Activated CD8-positive, alpha-beta memory T cell treated with anti-CD3 and anti-CD28 coated beads, Interleukin-2, amount 10 ng/mL, durations not matched to agents 7 days and 5 days (primary cell): ENCODE measurements at regions not wholly inside any gene's neighbourhood (a gene's known extent, or its start where the extent isn't known, plus 50 kb on each side); places are given as distances from the start of the nearest gene placed in this dataset.
A peak's percentile ranks its signal among the peaks of the same experiment; 100 is the strongest.
"Not testable (repeated sequence)": the region's sequence is repeated elsewhere in the genome, so short reads cannot be mapped to it uniquely, and the experiment has no call there.

Experiments used
- ATAC-seq: fragments of 150-1000 bp; cut with Tn5 transposase; one replicate; pipeline ENCODE4 v1.10.0; 2021; ENCODE audit warnings: moderate library complexity
- CTCF ChIA-PET: fragments of 350-600 bp; sonication (Branson Sonifier 250); formaldehyde crosslinking; loops from one replicate; lab custom pipeline; 2021; ENCODE audit warnings: antibody characterized with exemption; lab: Charles Lee
- DNase-seq: peaks from one replicate; pipeline ENCODE4 v3.0.0-alpha.2; 2020
- H3K27ac Mint-ChIP-seq: one replicate; pipeline ENCODE4 v1.8.0; 2021; ENCODE audit warnings: mild to moderate bottlenecking, mixed read lengths
- H3K27me3 Mint-ChIP-seq: one replicate; pipeline ENCODE4 v1.8.0; 2021; ENCODE audit warnings: mixed read lengths
- H3K36me3 Mint-ChIP-seq: one replicate; pipeline ENCODE4 v1.8.0; 2021; ENCODE audit warnings: mild to moderate bottlenecking, mixed read lengths
- H3K4me1 Mint-ChIP-seq: one replicate; pipeline ENCODE4 v1.8.0; 2021; ENCODE audit warnings: mixed read lengths
- H3K4me3 Mint-ChIP-seq: one replicate; pipeline ENCODE4 v1.8.0; 2021; ENCODE audit warnings: mild to moderate bottlenecking, moderate library complexity, mixed read lengths
- H3K9me3 Mint-ChIP-seq: one replicate; pipeline ENCODE4 v1.8.0; 2022; ENCODE audit warnings: low read depth, mixed read lengths

DNA sequence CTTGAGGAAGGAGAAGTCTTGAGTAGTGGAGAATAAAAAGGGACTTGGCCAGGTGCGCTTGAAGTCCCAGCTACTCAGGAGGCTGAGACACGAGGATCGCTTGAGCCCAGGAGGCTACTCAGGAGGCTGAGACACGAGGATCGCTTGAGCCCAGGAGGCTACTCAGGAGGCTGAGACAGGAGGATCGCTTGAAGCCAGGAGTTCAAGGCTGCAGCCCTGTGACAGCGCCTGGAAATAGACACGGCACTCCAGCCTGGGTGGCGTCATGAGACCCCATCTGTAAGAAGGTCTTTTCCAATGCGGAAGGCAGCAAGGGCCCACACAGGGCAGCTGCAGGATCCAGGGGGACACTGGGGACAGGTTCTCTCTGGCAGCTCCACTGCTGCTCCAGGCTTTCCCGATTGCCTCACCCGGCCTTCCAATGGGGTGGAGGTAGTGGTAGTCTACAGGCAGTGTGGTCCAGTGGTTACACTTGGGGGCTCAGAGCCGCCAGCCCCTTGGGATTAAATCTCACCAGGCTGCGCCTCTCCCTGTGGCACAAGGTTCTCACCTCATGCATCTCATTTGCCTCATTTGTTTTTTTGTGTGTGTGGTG lies 143.4 kb downstream of the SEC14L1 start:
- H3K27ac Mint-ChIP-seq: no peak overlapping the region
- no peaks in the 10 kb centered on the region for H3K9me3 Mint-ChIP-seq
- H3K4me3 Mint-ChIP-seq: no peak overlapping the region
- H3K27me3 Mint-ChIP-seq: peaks cover 42% of the 10 kb centered on the region
- DNase-seq (no peak), ATAC-seq (no peak)
- H3K36me3 Mint-ChIP-seq: no peaks in the 10 kb centered on the region
- CTCF ChIA-PET: no interaction called here
- H3K4me1 Mint-ChIP-seq: peaks cover 16% of the 10 kb centered on the region

- H3K4me1 Mint-ChIP-seq: peaks cover 14% of the 10 kb centered on the region
- no peaks in the 10 kb centered on the region for H3K36me3 Mint-ChIP-seq
- peaks cover 26% of the 10 kb centered on the region for H3K27me3 Mint-ChIP-seq
- H3K9me3 Mint-ChIP-seq: no peaks in the 10 kb centered on the region
- H3K27ac Mint-ChIP-seq: no peak overlapping the region
- ATAC-seq: no peak
- CTCF ChIA-PET: interaction anchor here (1.4 to 1.8 kb wide), 2 partner anchors 209 to 230 kb away, joined by 4 read pairs; no protein-coding TSS in a partner anchor
- DNase-seq: no peak
- no peak overlapping the region for H3K4me3 Mint-ChIP-seq
These were observed 145.0 kb downstream of the SEC14L1 start for GRCh38 chr17:77285594-77286390.

DNA sequence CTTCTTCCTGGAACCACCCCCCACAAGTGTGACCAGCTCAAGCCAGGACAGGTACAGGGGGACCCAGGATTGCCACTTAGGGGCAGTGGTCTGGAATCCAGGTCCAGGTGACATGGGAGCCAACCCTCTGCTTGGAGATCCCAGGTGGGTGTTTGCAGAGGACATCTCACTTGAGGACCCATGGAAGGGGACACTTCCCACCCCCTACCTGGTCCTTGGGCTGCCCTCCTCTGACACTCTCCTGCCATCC lies 145.5 kb downstream of the SEC14L1 start:
- peaks cover 26% of the 10 kb centered on the region for H3K27me3 Mint-ChIP-seq
- ATAC-seq (no peak), DNase-seq (no peak)
- H3K9me3 Mint-ChIP-seq: no peaks in the 10 kb centered on the region
- no peaks in the 10 kb centered on the region for H3K36me3 Mint-ChIP-seq
- no peak overlapping the region for H3K4me3 Mint-ChIP-seq
- H3K27ac Mint-ChIP-seq: no peak overlapping the region
- H3K4me1 Mint-ChIP-seq: peaks cover 14% of the 10 kb centered on the region
- CTCF ChIA-PET: interaction anchor here (1.4 to 1.8 kb wide), 2 partner anchors 208 to 231 kb away, joined by 4 read pairs; no protein-coding TSS in a partner anchor

GRCh38 chr17:77286641-77287431 lies 146.1 kb downstream of the SEC14L1 start:
- ATAC-seq (no peak), DNase-seq (no peak)
- Mint-ChIP-seq H3K36me3 (no peaks in the 10 kb centered on the region), H3K9me3 (no peaks in the 10 kb centered on the region), H3K4me1 (peaks cover 12% of the 10 kb centered on the region), H3K4me3 (no peak overlapping the region), H3K27me3 (peaks cover 23% of the 10 kb centered on the region), H3K27ac (no peak overlapping the region)
- CTCF ChIA-PET: interaction anchor here (1.4 to 1.8 kb wide), 2 partner anchors 208 to 231 kb away, joined by 4 read pairs; no protein-coding TSS in a partner anchor

DNA sequence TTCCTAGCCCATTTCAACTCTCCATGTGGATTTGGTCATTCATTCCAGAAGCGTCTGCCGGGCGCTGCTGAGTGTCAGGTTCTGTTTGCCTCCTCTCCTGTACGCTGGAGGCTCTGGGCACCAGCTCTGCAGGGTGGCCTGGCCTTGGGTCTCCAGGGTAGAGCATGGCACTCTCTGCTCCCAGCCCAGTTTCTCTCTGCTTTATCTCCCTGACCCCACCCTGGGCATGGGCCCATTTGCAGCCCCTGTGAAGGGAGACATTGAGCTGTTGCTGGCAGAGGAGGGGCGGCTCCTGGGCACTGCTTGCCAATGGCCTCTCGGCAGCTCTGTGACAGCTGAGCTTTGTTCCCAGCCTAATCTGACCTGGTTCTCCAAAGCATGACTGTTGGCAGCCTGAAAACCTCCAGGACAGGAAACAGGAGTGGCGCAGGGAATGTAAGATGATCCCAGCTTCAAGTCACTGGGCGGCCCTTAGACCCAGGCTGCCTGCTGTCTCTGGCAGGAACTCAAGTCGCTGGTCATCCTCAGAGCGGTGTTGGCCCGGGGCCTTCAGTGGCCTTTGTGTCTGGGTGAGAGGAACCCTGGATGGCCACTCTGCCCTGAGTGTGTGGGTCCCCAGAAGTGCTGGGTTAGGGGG lies 146.8 kb downstream of the SEC14L1 start:
- Mint-ChIP-seq H3K27ac (no peak overlapping the region), H3K9me3 (no peaks in the 10 kb centered on the region), H3K4me1 (peaks cover 8% of the 10 kb centered on the region), H3K36me3 (no peaks in the 10 kb centered on the region), H3K4me3 (no peak overlapping the region), H3K27me3 (peaks cover 16% of the 10 kb centered on the region)
- CTCF ChIA-PET: no interaction called here
- no peak for ATAC-seq
- no peak for DNase-seq

GRCh38 chr17:77288115-77288619 lies 147.4 kb downstream of the SEC14L1 start:
- peaks cover 13% of the 10 kb centered on the region for H3K27me3 Mint-ChIP-seq

DNA sequence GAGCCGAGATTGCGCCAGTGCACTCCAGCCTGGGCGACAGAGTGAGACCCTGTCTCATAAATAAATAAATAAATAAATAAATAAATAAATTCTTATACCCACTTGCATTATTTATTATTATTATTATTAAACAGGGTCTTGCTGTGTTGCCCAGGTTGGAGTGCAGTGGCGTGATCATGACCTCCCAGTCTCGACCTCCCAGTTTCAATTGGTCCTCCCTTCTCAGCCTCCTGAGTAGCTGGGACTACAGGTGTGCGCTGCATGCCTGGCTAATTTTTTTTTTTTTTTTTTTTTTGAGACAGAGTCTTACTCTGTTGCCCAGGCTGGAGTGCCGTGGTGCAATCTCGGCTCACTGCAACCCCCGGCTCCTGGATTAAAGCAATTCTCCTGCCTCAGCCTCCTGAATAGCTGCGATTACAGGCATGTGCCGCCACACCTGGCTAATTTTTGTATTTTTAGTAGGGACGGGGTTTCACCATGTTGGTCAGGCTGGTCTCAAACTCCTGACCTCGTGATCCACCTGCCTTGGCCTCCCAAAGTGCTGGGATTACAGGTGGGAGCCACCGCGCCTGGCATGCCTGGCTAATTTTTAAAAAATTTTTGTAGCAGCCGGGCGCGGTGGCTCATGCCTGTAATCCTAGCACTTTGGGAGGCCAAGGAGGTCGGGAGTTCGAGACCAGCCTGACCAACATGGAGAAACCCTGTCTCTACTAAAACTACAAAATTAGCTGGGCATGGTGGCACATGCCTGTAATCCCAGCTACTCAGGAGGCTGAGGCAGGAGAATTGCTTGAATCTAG lies 150.2 kb downstream of the SEC14L1 start:
- H3K4me1 Mint-ChIP-seq, H3K27ac Mint-ChIP-seq, H3K4me3 Mint-ChIP-seq, H3K9me3 Mint-ChIP-seq, ATAC-seq, CTCF ChIA-PET, H3K36me3 Mint-ChIP-seq, H3K27me3 Mint-ChIP-seq, DNase-seq: not testable (repeated sequence)

More at GRCh38 chr17:77288115-77288619, 147.4 kb downstream of the SEC14L1 start:
- CTCF ChIA-PET: no interaction called here
- ATAC-seq: no peak
- Mint-ChIP-seq H3K36me3 (no peaks in the 10 kb centered on the region), H3K4me1 (peaks cover 8% of the 10 kb centered on the region), H3K9me3 (no peaks in the 10 kb centered on the region), H3K27ac (peak overlapping the region; percentile 11), H3K4me3 (no peak overlapping the region)
- DNase-seq: no peak

DNA sequence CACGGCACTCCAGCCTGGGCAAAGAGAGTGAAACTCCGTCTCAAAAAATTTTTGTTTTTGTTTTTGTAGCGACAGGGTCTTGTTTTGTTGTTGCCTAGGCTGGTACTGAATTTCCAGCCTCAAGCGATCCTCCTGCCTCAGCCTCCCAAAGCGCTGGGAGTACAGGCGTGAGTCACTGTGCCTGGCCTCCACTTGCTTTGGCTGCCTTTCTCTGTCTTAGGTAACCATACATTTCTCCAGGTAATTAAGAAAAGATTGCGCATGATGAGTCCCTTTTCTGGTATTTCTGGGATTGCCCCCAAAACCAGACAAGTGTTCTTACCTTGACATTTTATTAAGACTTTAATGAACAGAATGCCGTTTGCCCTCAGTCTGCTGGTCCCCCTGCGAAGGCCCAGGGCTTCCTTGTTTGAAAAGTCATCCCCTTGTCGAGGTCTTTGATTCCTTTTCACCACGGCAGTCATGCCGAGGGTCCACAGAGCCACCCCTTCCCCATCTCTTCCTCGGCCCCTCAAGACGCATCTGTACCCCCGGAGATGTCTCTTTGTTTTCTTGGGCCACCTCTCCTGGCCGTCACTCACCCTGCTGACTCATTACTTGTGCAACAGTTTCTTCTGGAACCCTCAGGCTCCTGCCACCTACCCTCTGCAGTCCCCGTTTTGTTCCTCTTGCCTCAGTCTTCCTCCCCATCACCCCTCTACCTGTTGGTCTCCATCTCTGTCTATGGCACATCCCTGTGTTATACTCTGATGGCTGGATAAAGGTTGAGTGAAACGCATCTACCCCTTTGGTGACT lies 151.0 kb downstream of the SEC14L1 start:
- no peak overlapping the region for H3K4me3 Mint-ChIP-seq
- peaks cover 4% of the 10 kb centered on the region for H3K4me1 Mint-ChIP-seq
- CTCF ChIA-PET: no interaction called here
- DNase-seq (no peak), ATAC-seq (no peak)
- H3K9me3 Mint-ChIP-seq: no peaks in the 10 kb centered on the region
- no peak overlapping the region for H3K27ac Mint-ChIP-seq
- peaks cover 3% of the 10 kb centered on the region for H3K27me3 Mint-ChIP-seq
- H3K36me3 Mint-ChIP-seq: no peaks in the 10 kb centered on the region

DNA sequence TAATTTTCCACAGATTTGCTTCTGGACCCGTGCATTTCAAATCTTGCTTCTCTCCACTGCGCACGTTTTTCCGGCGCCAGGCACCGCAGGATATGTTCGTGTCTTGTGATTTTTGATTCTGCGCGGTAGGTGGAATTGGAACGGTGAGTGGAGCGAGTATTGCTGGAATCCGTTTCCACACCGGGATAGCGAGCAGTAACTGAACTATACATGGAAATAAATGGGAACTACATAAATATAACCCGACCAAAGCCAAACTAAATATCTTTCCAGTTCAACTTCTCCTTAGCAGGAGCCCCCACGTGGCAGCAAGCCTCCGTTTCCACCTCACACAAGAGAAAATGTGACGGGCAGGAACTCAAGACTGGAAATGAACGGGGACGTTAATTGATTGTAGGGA lies 154.0 kb downstream of the SEC14L1 start:
- H3K4me3 Mint-ChIP-seq: no peak overlapping the region
- no peaks in the 10 kb centered on the region for H3K36me3 Mint-ChIP-seq
- H3K27me3 Mint-ChIP-seq: peaks cover 3% of the 10 kb centered on the region
- no peak for ATAC-seq
- CTCF ChIA-PET: no interaction called here
- no peaks in the 10 kb centered on the region for H3K9me3 Mint-ChIP-seq
- peaks cover 2% of the 10 kb centered on the region for H3K4me1 Mint-ChIP-seq
- no peak overlapping the region for H3K27ac Mint-ChIP-seq
- no peak for DNase-seq

- Mint-ChIP-seq H3K36me3 (no peaks in the 10 kb centered on the region), H3K27ac (no peak overlapping the region), H3K27me3 (peaks cover 3% of the 10 kb centered on the region), H3K4me1 (no peaks in the 10 kb centered on the region), H3K9me3 (no peaks in the 10 kb centered on the region), H3K4me3 (no peak overlapping the region)
- ATAC-seq: no peak
- CTCF ChIA-PET: no interaction called here
- no peak for DNase-seq
These were observed 154.6 kb downstream of the SEC14L1 start for GRCh38 chr17:77295241-77295853.

DNA sequence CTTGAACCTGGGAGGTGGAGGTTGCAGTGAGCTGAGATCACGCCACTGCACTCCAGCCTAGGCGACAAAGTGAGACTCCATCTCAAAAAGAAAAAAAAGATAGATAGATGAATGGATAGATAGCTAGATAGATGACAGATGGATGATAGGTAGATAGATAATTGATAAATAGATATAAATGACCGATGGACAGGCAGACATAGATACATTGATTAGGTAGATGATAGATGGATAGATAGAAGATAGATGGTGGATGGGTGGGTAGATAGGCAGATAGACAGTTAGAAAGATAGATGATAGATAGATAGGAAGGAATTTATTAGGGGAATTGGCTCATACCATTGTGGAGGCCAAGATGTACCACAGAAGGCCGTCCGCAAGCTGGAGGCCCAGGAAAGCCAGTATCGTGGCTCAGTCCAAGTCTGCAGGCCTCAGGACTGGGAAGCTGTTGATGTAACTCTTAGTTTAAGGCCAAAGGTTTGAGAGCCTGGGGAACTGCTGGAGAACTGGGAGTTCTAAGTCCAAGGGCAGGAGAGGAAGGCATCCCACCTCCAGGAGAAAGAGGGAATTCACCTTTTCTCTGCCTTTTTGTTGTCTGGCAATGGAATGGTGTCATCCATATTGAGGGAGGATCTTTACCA lies 156.1 kb downstream of the SEC14L1 start:
- H3K4me1 Mint-ChIP-seq: no peaks in the 10 kb centered on the region
- no peaks in the 10 kb centered on the region for H3K9me3 Mint-ChIP-seq
- H3K36me3 Mint-ChIP-seq: no peaks in the 10 kb centered on the region
- ATAC-seq (no peak), DNase-seq (no peak)
- H3K27me3 Mint-ChIP-seq: peaks cover 3% of the 10 kb centered on the region
- CTCF ChIA-PET: no interaction called here
- no peak overlapping the region for H3K27ac Mint-ChIP-seq
- H3K4me3 Mint-ChIP-seq: no peak overlapping the region
